ENCODE measurements at regions not wholly inside any gene's neighbourhood (a gene's known extent, or its start where the extent isn't known, plus 50 kb on each side); places are given as distances from the start of the nearest gene placed in this dataset.
"Not testable (repeated sequence)": the region's sequence is repeated elsewhere in the genome, so short reads cannot be mapped to it uniquely, and the experiment has no call there.

DNA sequence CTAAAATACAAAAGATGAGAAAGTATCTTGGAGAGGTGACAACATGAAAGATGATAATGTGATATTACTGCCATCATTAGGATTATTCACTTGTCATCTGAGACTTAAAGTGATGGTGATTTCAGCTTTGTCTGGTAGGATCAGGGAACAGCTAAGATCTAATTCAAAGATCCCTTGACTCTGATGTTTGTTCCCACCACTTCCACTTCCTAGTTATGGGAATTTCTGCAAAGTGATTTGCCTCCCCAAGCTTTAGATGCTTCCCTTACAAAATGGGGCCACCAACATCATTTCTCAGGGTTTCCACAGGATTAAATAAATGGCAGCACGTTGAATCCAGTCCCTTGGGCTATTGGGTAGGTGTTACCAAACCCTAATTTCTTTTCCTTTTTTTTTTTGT is 550.8 kb upstream of the CDH5 start:
- Histone ChIP-seq H3K36me3 (ENCODE audit: insufficient read depth) (no peaks in the 10 kb centered on the region), H3K4me2 (no peak overlapping the region), H3K4me3 (IDR thresholded peaks at IDR 0.05; ENCODE audit: insufficient read depth, low read depth, low read length) (no peak overlapping the region), H2AFZ (ENCODE audit: low read depth) (no peak overlapping the region), H4K20me1 (ENCODE audit: insufficient read depth) (no peaks in the 10 kb centered on the region), H3K9ac (no peak overlapping the region), H3K79me2 (ENCODE audit: insufficient read depth, low read depth) (no peaks in the 10 kb centered on the region), H3K27me3 (ENCODE audit: insufficient read depth, low read depth) (no peaks in the 10 kb centered on the region), H3K4me1 (ENCODE audit: low read depth, poor library complexity, severe bottlenecking) (no peaks in the 10 kb centered on the region), H3K27ac (no peak overlapping the region)
- TF ChIP-seq CTCF (conservative IDR thresholded peaks at IDR 0.05; ENCODE audit: low read depth, low read length) = no peak

GRCh38 chr16:65813879-65814278 is 552.6 kb upstream of the CDH5 start:
- not testable (repeated sequence) for H2AFZ ChIP-seq (ENCODE audit: low read depth); H3K36me3 ChIP-seq (ENCODE audit: insufficient read depth); H3K4me3 ChIP-seq (IDR thresholded peaks at IDR 0.05; ENCODE audit: insufficient read depth, low read depth, low read length); H3K27ac ChIP-seq; H3K79me2 ChIP-seq (ENCODE audit: insufficient read depth, low read depth); H3K9ac ChIP-seq; H3K27me3 ChIP-seq (ENCODE audit: insufficient read depth, low read depth); H3K4me1 ChIP-seq (ENCODE audit: low read depth, poor library complexity, severe bottlenecking); H3K4me2 ChIP-seq; H4K20me1 ChIP-seq (ENCODE audit: insufficient read depth)

DNA sequence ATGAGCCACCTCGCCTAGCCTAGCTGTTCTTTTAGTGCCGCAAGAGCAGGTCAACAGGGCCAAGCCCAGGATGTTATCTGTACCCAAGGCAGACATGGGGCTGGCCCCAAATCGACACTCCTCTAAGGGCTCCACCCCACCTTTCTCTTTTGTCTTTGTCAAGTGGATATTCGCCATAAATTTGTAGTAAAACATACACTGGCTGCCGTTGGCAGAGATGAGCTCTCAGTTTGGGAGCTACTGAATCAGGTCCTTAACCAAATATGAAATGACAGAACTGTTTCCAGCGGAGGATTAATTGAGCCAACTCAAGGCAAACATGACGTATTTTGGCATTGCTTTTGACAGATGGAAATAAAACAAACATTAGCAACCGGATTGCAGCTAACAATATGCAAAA is 556.9 kb upstream of the CDH5 start:
- no peak overlapping the region for H2AFZ ChIP-seq (ENCODE audit: low read depth)
- H3K4me3 ChIP-seq (IDR thresholded peaks at IDR 0.05; ENCODE audit: insufficient read depth, low read depth, low read length) = no peak overlapping the region
- H3K4me2 ChIP-seq = no peak overlapping the region

GRCh38 chr16:65808790-65809189 is 557.7 kb upstream of the CDH5 start:
- no peaks in the 10 kb centered on the region for H4K20me1 ChIP-seq (ENCODE audit: insufficient read depth)
- no peaks in the 10 kb centered on the region for H3K79me2 ChIP-seq (ENCODE audit: insufficient read depth, low read depth)
- H3K4me3 ChIP-seq (IDR thresholded peaks at IDR 0.05; ENCODE audit: insufficient read depth, low read depth, low read length) = no peak overlapping the region
- no peak overlapping the region for H2AFZ ChIP-seq (ENCODE audit: low read depth)
- H3K4me2 ChIP-seq = no peak overlapping the region
- no peaks in the 10 kb centered on the region for H3K27me3 ChIP-seq (ENCODE audit: insufficient read depth, low read depth)
- H3K36me3 ChIP-seq (ENCODE audit: insufficient read depth) = no peaks in the 10 kb centered on the region
- H3K27ac ChIP-seq = no peak overlapping the region
- H3K9ac ChIP-seq = no peak overlapping the region
- TF ChIP-seq CTCF (conservative IDR thresholded peaks at IDR 0.05; ENCODE audit: low read depth, low read length) = no peak
- H3K4me1 ChIP-seq (ENCODE audit: low read depth, poor library complexity, severe bottlenecking) = no peaks in the 10 kb centered on the region

More for the DNA sequence above, 556.9 kb upstream of the CDH5 start:
- no peaks in the 10 kb centered on the region for H3K4me1 ChIP-seq (ENCODE audit: low read depth, poor library complexity, severe bottlenecking)
- H3K27ac ChIP-seq = no peak overlapping the region
- H3K36me3 ChIP-seq (ENCODE audit: insufficient read depth) = no peaks in the 10 kb centered on the region
- no peaks in the 10 kb centered on the region for H3K27me3 ChIP-seq (ENCODE audit: insufficient read depth, low read depth)
- TF ChIP-seq CTCF (conservative IDR thresholded peaks at IDR 0.05; ENCODE audit: low read depth, low read length) = no peak
- H3K9ac ChIP-seq = no peak overlapping the region
- H3K79me2 ChIP-seq (ENCODE audit: insufficient read depth, low read depth) = no peaks in the 10 kb centered on the region
- no peaks in the 10 kb centered on the region for H4K20me1 ChIP-seq (ENCODE audit: insufficient read depth)

GRCh38 chr16:65807858-65808257 is 558.6 kb upstream of the CDH5 start:
- Histone ChIP-seq H3K4me2 (no peak overlapping the region), H3K4me3 (IDR thresholded peaks at IDR 0.05; ENCODE audit: insufficient read depth, low read depth, low read length) (no peak overlapping the region), H3K79me2 (ENCODE audit: insufficient read depth, low read depth) (no peaks in the 10 kb centered on the region), H3K4me1 (ENCODE audit: low read depth, poor library complexity, severe bottlenecking) (no peaks in the 10 kb centered on the region), H2AFZ (ENCODE audit: low read depth) (no peak overlapping the region), H3K27ac (no peak overlapping the region), H3K9ac (no peak overlapping the region), H3K27me3 (ENCODE audit: insufficient read depth, low read depth) (no peaks in the 10 kb centered on the region), H3K36me3 (ENCODE audit: insufficient read depth) (no peaks in the 10 kb centered on the region), H4K20me1 (ENCODE audit: insufficient read depth) (no peaks in the 10 kb centered on the region)
- no peak for TF ChIP-seq CTCF (conservative IDR thresholded peaks at IDR 0.05; ENCODE audit: low read depth, low read length)

DNA sequence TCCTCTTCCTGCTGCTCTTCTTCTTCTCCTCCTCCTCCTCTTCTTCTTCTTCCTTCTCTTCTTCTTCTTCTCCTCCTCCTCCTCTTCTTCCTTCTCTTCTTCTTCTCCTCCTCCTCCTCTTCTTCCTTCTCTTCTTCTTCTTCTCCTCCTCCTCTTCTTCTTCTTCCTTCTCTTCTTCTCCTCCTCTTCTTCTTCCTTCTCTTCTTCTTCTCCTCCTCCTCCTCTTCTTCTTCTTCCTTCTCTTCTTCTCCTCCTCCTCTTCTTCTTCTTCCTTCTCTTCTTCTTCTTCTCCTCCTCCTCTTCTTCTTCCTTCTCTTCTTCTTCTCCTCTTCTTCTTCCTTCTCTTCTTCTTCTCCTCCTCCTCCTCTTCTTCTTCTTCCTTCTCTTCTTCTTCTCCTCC is 560.8 kb upstream of the CDH5 start:
- not testable (repeated sequence) for H3K4me2 ChIP-seq; H3K27ac ChIP-seq; H3K27me3 ChIP-seq (ENCODE audit: insufficient read depth, low read depth); H3K9ac ChIP-seq; H3K4me3 ChIP-seq (IDR thresholded peaks at IDR 0.05; ENCODE audit: insufficient read depth, low read depth, low read length); H3K79me2 ChIP-seq (ENCODE audit: insufficient read depth, low read depth); H2AFZ ChIP-seq (ENCODE audit: low read depth); H4K20me1 ChIP-seq (ENCODE audit: insufficient read depth); H3K36me3 ChIP-seq (ENCODE audit: insufficient read depth); H3K4me1 ChIP-seq (ENCODE audit: low read depth, poor library complexity, severe bottlenecking)
